Endothelial cell of umbilical vein (primary cell): ENCODE measurements at regions not wholly inside any gene's neighbourhood (a gene's known extent, or its start where the extent isn't known, plus 50 kb on each side); places are given as distances from the start of the nearest gene placed in this dataset.

Experiments used
- BruUV-seq: library from RNA; stranded (reverse); fragments of 400-500 nt; replicated peaks from 2 replicates; lab custom pipeline; 2021; lab: Mats Ljungman, UMichigan
- CTCF ChIA-PET: fragments of 300-600, 350-600 bp; sonication (Branson Sonifier 250); formaldehyde crosslinking; loops from one replicate; lab custom pipeline; 2021; ENCODE audit warnings: antibody characterized with exemption, inconsistent platforms; lab: Charles Lee
- POLR2A ChIA-PET: fragments of 300-600, 350-600 bp; sonication (Branson Sonifier 250); formaldehyde crosslinking; loops from one replicate; lab custom pipeline; 2021; ENCODE audit warnings: antibody characterized with exemption, inconsistent platforms; lab: Charles Lee
- DNase-seq: peaks from one replicate; pipeline ENCODE4 v3.0.0-alpha.2; 2011; ENCODE audit warnings: low read depth, low spot score
- FAIRE-seq: peaks from 2 replicates; lab custom pipeline; 2011; peaks lifted over from hg19 to GRCh38; lab: Jason Lieb, UNC
- H2AFZ ChIP-seq: 2 replicates; pipeline ENCODE4 v1.6.0; 2012; ENCODE audit warnings: low read depth, low read length, control low read depth, inconsistent platforms
- H3K27ac ChIP-seq: 2 replicates; pipeline ENCODE4 v1.5.1; 2011; ENCODE audit warnings: low read depth, mild to moderate bottlenecking, control low read depth, low read length, moderate library complexity; ENCODE audit not compliant: insufficient read depth
- H3K27me3 ChIP-seq, 2 experiments: 2 replicates each; pipeline versions ENCODE4 v1.6.0 to v1.6.1; 2011; ENCODE audit warnings: low read length in 2 of 2, mixed read lengths in 1 of 2; ENCODE audit not compliant: control insufficient read depth in 2 of 2, insufficient read depth in 2 of 2
- H3K36me3 ChIP-seq, 2 experiments: 2 replicates in 1 of 2; 3 replicates in 1 of 2; pipeline ENCODE4 v1.5.1; 2011; ENCODE audit warnings: low read length in 2 of 2, mild to moderate bottlenecking in 1 of 2, moderate library complexity in 1 of 2; ENCODE audit not compliant: control insufficient read depth in 2 of 2, insufficient read depth in 2 of 2; ENCODE audit errors: extremely low read depth in 1 of 2
- H3K4me1 ChIP-seq: 3 replicates; pipeline ENCODE4 v1.5.1; 2011; ENCODE audit warnings: mild to moderate bottlenecking, low read length; ENCODE audit not compliant: control insufficient read depth, insufficient read depth; ENCODE audit errors: extremely low read depth
- H3K4me2 ChIP-seq: 2 replicates; pipeline ENCODE4 v1.6.1; 2011; ENCODE audit warnings: low read length, control low read depth, mixed read lengths; ENCODE audit not compliant: insufficient read depth
- H3K4me3 ChIP-seq, 3 experiments: fragments of 200-600 bp in 1 of 3; sonication (generic), shearing (Covaris generic) in 1 of 3; replicated peaks in 1 of 3; 2 replicates each; pipeline ENCODE4 v1.5.1; 2011 to 2016; ENCODE audit warnings: control low read depth in 3 of 3, low read length in 3 of 3, mild to moderate bottlenecking in 2 of 3, inconsistent platforms in 1 of 3, low read depth in 1 of 3, moderate library complexity in 1 of 3; ENCODE audit not compliant: insufficient read depth in 1 of 3
- H3K79me2 ChIP-seq: 2 replicates; pipeline ENCODE4 v1.6.0; 2012; ENCODE audit warnings: low read length, inconsistent platforms; ENCODE audit not compliant: control insufficient read depth, insufficient read depth
- H3K9ac ChIP-seq: replicated peaks from 2 replicates; pipeline ENCODE3; 2011; ENCODE audit warnings: low read length, control low read depth; ENCODE audit not compliant: insufficient read depth; ENCODE audit errors: extremely low read depth
- H3K9me1 ChIP-seq: replicated peaks from 3 replicates; pipeline ENCODE4 v1.6.0; 2011; ENCODE audit warnings: mild to moderate bottlenecking, low read length; ENCODE audit not compliant: control insufficient read depth, insufficient read depth; ENCODE audit errors: extremely low read depth
- H3K9me3 ChIP-seq: replicated peaks from 2 replicates; pipeline ENCODE4 v1.5.1; 2012; ENCODE audit warnings: low read length, inconsistent platforms; ENCODE audit not compliant: control insufficient read depth, insufficient read depth
- H4K20me1 ChIP-seq: replicated peaks from 2 replicates; pipeline ENCODE3; 2011; ENCODE audit warnings: mild to moderate bottlenecking, low read length; ENCODE audit not compliant: control insufficient read depth, insufficient read depth; ENCODE audit errors: extremely low read depth
- EZH2 ChIP-seq: IDR thresholded peaks from 2 replicates; pipeline ENCODE4 v1.6.1; 2012; ENCODE audit warnings: borderline replicate concordance, low read depth, mild to moderate bottlenecking, moderate library complexity, low read length, inconsistent platforms; ENCODE audit not compliant: severe bottlenecking
- FOS ChIP-seq: IDR thresholded peaks from 2 replicates; pipeline ENCODE4 v1.6.1; 2011; ENCODE audit warnings: mild to moderate bottlenecking, low read length, moderate library complexity, borderline replicate concordance; ENCODE audit not compliant: insufficient read depth
- GATA2 ChIP-seq: IDR thresholded peaks from 2 replicates; pipeline ENCODE4 v1.7.0; 2011; ENCODE audit warnings: low read depth, mild to moderate bottlenecking, moderate library complexity, mixed read lengths, low read length; ENCODE audit not compliant: insufficient read length, insufficient read depth
- JUN ChIP-seq: IDR thresholded peaks from 2 replicates; pipeline ENCODE4 v1.6.1; 2011; ENCODE audit warnings: borderline replicate concordance, low read depth; ENCODE audit not compliant: insufficient read length, insufficient read depth
- MYC ChIP-seq: IDR thresholded peaks from one replicate; pipeline ENCODE4 v1.6.1; 2011; ENCODE audit warnings: mild to moderate bottlenecking, low read depth, low read length
- POLR2A ChIP-seq: IDR thresholded peaks from 2 replicates; pipeline ENCODE4 v1.6.1; 2012; ENCODE audit warnings: low read depth, mild to moderate bottlenecking, control low read depth, low read length
- POLR2AphosphoS5 ChIP-seq: IDR thresholded peaks from 2 replicates; pipeline ENCODE4 v1.6.1; 2012; ENCODE audit warnings: low read depth, mild to moderate bottlenecking, control low read depth, low read length, moderate library complexity; ENCODE audit not compliant: insufficient read depth
- dilution Hi-C: fragments of 300-500 bp; cut with MboI; formaldehyde crosslinking; loops from one replicate; pipeline ENCODE4 v1.15.0; 2019; ENCODE audit warnings: low sequenced_read_pairs; ENCODE audit not compliant: extremely low pct_ligation_motif_present
- intact Hi-C: fragments of 100-400 bp; cut with micrococcal nuclease; formaldehyde crosslinking; loops from one replicate; pipeline ENCODE4 v1.10.0; 2022
- TF ChIP-seq, protein P1 (sequence below): IDR thresholded peaks from 2 replicates; pipeline ENCODE4 v1.6.1; 2011; ENCODE audit not compliant: insufficient read depth, insufficient read length
- TF ChIP-seq, protein P2 (sequence below), 2 donors: IDR thresholded peaks; 1 replicate in 1 of 2; 2 replicates in 1 of 2; pipeline ENCODE4 v1.5.1; 2011; ENCODE audit warnings: low read length in 2 of 2, mild to moderate bottlenecking in 2 of 2, moderate library complexity in 2 of 2, control low read depth in 1 of 2, inconsistent platforms in 1 of 2, low read depth in 1 of 2; ENCODE audit not compliant: insufficient read depth in 1 of 2; ENCODE audit errors: extremely low read depth in 1 of 2

DNA sequence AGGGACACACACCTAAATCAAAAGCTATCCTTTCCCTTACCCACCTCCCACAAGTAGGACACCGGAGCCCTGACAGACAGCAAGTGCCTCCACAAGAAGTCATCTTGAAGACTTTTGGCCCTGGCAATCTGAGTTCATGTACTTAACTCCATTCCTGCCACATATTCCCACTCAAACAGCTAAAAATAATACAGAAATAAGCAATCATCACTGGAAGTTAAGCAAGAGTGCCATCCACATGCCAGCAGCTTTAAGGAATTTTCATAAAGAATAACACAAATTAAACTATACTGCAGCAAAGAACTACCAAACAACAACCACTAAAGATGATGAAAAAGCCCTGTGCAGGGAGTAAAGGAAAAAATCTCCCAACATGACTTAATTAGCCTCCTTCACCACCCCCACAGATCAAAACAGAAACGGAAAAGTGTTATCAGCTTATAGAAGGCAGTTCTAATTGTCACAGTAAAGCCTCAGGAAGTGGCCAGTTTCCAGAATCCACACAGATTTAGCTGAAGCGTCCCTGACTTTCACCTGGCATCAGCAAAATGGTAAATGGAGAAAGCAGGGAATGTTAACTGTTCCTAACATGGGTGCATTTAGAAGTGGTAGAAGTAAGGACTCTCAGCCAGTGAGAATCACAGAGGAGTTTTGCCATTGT lies 343.9 kb downstream of the TBC1D4 start:
- H3K36me3 ChIP-seq, result no peaks in the 10 kb centered on the region
- H3K9ac ChIP-seq, result no peak overlapping the region
- H3K4me3 ChIP-seq, result no peak overlapping the region
- TF ChIP-seq GATA2 (no peak), EZH2 (no peak), JUN (no peak)
- TF ChIP-seq, protein P1, sequence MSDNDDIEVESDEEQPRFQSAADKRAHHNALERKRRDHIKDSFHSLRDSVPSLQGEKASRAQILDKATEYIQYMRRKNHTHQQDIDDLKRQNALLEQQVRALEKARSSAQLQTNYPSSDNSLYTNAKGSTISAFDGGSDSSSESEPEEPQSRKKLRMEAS, result no peak
- H3K4me2 ChIP-seq, result no peak overlapping the region
- no peaks in the 10 kb centered on the region for H3K9me1 ChIP-seq
- H3K4me1 ChIP-seq, result peaks cover 7% of the 10 kb centered on the region
- no peak overlapping the region for H2AFZ ChIP-seq
- CTCF ChIA-PET, result interaction anchor here (1.7 kb wide), 1 partner anchor 82 kb away, joined by 7 read pairs; no protein-coding TSS in a partner anchor
- H3K79me2 ChIP-seq, result no peaks in the 10 kb centered on the region
- FAIRE-seq (no peak), DNase-seq (peak; percentile 76)
- dilution Hi-C loops, result no loop called here
- no peaks in the 10 kb centered on the region for H4K20me1 ChIP-seq
- H3K27me3 ChIP-seq, result no peaks in the 10 kb centered on the region
- no peaks in the 10 kb centered on the region for H3K9me3 ChIP-seq
- BruUV-seq, result no TSS peak
- H3K27ac ChIP-seq, result no peak overlapping the region
- intact Hi-C loops, result loop anchor here (5.0 kb wide), 2 partner anchors 266 to 311 kb away; no protein-coding TSS in a partner anchor
- POLR2A ChIA-PET, result no interaction called here

DNA sequence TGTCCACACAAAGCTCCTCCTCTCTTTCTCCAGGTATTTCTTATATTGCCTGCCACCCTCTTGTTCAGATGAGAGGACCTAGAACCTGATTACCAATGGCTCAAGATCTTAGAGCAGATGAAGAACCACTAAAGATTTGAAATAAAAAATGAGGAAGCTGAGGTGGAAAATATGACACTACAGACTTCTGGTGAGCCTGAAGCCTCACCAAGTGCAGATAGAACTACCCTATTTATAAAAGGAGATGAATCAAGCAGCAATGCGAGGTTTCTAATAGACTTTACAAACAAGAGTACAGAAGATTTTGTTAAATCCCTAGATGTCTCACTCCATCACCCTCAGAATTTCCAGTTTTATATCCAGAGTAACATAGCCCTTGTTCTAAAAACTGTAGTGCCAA lies 345.8 kb downstream of the TBC1D4 start:
- H3K4me2 ChIP-seq, result no peak overlapping the region
- H3K9me3 ChIP-seq, result no peaks in the 10 kb centered on the region
- H3K27ac ChIP-seq, result peak overlapping the region; percentile 51
- ChIA-PET POLR2A (no interaction called here), CTCF (interaction anchor here (2.2 kb wide), 1 partner anchor 83 kb away, joined by 6 read pairs; no protein-coding TSS in a partner anchor)
- intact Hi-C loops (loop anchor here (5.0 kb wide), 2 partner anchors 264 to 309 kb away; no protein-coding TSS in a partner anchor), dilution Hi-C loops (no loop called here)
- FAIRE-seq (no peak), DNase-seq (no peak)
- H3K36me3 ChIP-seq, result no peaks in the 10 kb centered on the region
- H3K9me1 ChIP-seq, result no peaks in the 10 kb centered on the region
- H3K79me2 ChIP-seq, result no peaks in the 10 kb centered on the region
- H3K9ac ChIP-seq, result no peak overlapping the region
- H4K20me1 ChIP-seq, result no peaks in the 10 kb centered on the region
- H3K27me3 ChIP-seq, result no peaks in the 10 kb centered on the region
- TF ChIP-seq POLR2AphosphoS5 (no peak), GATA2 (no peak), MYC (no peak), EZH2 (no peak), FOS (no peak), POLR2A (no peak), JUN (no peak)
- TF ChIP-seq, protein P1, result no peak
- TF ChIP-seq, protein P2, sequence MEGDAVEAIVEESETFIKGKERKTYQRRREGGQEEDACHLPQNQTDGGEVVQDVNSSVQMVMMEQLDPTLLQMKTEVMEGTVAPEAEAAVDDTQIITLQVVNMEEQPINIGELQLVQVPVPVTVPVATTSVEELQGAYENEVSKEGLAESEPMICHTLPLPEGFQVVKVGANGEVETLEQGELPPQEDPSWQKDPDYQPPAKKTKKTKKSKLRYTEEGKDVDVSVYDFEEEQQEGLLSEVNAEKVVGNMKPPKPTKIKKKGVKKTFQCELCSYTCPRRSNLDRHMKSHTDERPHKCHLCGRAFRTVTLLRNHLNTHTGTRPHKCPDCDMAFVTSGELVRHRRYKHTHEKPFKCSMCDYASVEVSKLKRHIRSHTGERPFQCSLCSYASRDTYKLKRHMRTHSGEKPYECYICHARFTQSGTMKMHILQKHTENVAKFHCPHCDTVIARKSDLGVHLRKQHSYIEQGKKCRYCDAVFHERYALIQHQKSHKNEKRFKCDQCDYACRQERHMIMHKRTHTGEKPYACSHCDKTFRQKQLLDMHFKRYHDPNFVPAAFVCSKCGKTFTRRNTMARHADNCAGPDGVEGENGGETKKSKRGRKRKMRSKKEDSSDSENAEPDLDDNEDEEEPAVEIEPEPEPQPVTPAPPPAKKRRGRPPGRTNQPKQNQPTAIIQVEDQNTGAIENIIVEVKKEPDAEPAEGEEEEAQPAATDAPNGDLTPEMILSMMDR (IDR thresholded peaks at IDR 0.05; ENCODE audit: extremely low read depth in 1 of 2, insufficient read depth in 1 of 2, low read depth in 1 of 2, low read length in 2 of 2), result no peak
- H2AFZ ChIP-seq, result no peak overlapping the region
- no peak overlapping the region for H3K4me3 ChIP-seq
- peaks cover 7% of the 10 kb centered on the region for H3K4me1 ChIP-seq
- BruUV-seq, result TSS peak; percentile 80
